ENCODE measurements at regions not wholly inside any gene's neighbourhood (a gene's known extent, or its start where the extent isn't known, plus 50 kb on each side); places are given as distances from the start of the nearest gene placed in this dataset.

DNA sequence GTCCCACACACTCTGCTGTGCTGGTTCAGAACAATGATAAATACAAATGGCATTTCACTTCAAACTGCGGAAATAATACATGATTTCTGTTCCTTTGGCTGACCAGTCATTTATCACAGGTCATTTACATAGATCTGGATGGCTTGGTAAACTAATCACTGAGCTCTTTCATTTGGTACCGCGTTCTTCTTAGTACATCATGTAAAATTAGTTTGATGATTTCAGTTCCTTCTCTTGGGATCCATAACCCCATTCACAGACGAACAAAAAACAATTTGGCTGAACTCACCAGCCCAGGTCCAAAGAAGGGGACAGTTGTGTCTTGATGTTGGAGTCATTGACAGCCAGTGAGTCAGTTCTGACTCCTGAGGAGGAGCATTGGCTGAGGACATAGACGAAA, 689.8 kb downstream of the INHBA start:
- Histone ChIP-seq H3K27ac (ENCODE audit: low read depth, low read length) (no peak overlapping the region), H3K27me3 (ENCODE audit: control insufficient read depth, insufficient read depth, low read length, poor library complexity, severe bottlenecking) (no peaks in the 10 kb centered on the region), H3K4me3 (ENCODE audit: low read length) (no peak overlapping the region), H3K9me3 (ENCODE audit: control insufficient read depth, low read length) (no peaks in the 10 kb centered on the region), H3K4me1 (ENCODE audit: control insufficient read depth, insufficient read depth, low read length) (no peaks in the 10 kb centered on the region), H3K9ac (ENCODE audit: extremely low read depth, low read length, poor library complexity, severe bottlenecking) (no peak overlapping the region), H3K36me3 (ENCODE audit: control insufficient read depth, insufficient read depth, low read length) (no peaks in the 10 kb centered on the region)
- TF ChIP-seq, protein P1, sequence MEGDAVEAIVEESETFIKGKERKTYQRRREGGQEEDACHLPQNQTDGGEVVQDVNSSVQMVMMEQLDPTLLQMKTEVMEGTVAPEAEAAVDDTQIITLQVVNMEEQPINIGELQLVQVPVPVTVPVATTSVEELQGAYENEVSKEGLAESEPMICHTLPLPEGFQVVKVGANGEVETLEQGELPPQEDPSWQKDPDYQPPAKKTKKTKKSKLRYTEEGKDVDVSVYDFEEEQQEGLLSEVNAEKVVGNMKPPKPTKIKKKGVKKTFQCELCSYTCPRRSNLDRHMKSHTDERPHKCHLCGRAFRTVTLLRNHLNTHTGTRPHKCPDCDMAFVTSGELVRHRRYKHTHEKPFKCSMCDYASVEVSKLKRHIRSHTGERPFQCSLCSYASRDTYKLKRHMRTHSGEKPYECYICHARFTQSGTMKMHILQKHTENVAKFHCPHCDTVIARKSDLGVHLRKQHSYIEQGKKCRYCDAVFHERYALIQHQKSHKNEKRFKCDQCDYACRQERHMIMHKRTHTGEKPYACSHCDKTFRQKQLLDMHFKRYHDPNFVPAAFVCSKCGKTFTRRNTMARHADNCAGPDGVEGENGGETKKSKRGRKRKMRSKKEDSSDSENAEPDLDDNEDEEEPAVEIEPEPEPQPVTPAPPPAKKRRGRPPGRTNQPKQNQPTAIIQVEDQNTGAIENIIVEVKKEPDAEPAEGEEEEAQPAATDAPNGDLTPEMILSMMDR (conservative IDR thresholded peaks at IDR 0.05): no peak
- 95 to 100% methylated on average over 1 to 5 of the region's 5 CpGs for WGBS, 2 experiments (ENCODE audit: insufficient coverage in 1 of 2, insufficient read length in 1 of 2)
- H3K27ac Mint-ChIP-seq: no peak overlapping the region
- no peaks in the 10 kb centered on the region for H3K36me3 Mint-ChIP-seq (ENCODE audit: low read depth)
- H3K27me3 Mint-ChIP-seq (ENCODE audit: insufficient read depth): no peaks in the 10 kb centered on the region
- DNase-seq: no peak
- no peaks in the 10 kb centered on the region for H3K4me1 Mint-ChIP-seq
- no peaks in the 10 kb centered on the region for H3K9me3 Mint-ChIP-seq
- H3K4me3 Mint-ChIP-seq: no peak overlapping the region

DNA sequence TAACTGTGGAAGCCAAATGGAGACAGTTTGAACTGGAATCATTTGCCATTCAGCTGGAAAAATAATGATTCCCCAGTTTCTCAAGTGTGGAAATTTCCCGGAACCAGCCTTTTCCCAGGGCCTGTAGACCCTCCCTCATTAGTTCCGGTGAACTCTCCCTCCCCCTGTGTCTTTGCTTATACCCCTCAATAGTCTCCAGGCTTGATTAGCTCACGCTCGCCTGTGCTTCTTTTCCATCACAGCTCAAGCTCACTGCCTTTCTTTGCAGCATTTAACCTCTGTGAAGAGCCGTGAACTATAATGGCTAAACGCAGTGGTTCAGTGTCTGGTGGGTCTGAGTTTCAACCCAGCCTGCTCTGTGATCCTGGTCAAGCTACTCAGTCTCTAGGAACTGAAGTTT, 690.8 kb downstream of the INHBA start:
- TF ChIP-seq, protein P1 (conservative IDR thresholded peaks at IDR 0.05): no peak
- H3K9me3 ChIP-seq (ENCODE audit: control insufficient read depth, low read length): no peaks in the 10 kb centered on the region
- DNase-seq: no peak
- 76 to 88% methylated on average over 6 of the region's 6 CpGs for WGBS, 2 experiments (ENCODE audit: insufficient coverage in 1 of 2, insufficient read length in 1 of 2)
- no peak overlapping the region for H3K4me3 ChIP-seq (ENCODE audit: low read length)
- no peak overlapping the region for H3K9ac ChIP-seq (ENCODE audit: extremely low read depth, low read length, poor library complexity, severe bottlenecking)
- H3K27ac Mint-ChIP-seq: no peak overlapping the region
- no peaks in the 10 kb centered on the region for H3K9me3 Mint-ChIP-seq
- no peaks in the 10 kb centered on the region for H3K36me3 ChIP-seq (ENCODE audit: control insufficient read depth, insufficient read depth, low read length)
- no peaks in the 10 kb centered on the region for H3K27me3 ChIP-seq (ENCODE audit: control insufficient read depth, insufficient read depth, low read length, poor library complexity, severe bottlenecking)
- H3K27me3 Mint-ChIP-seq (ENCODE audit: insufficient read depth): no peaks in the 10 kb centered on the region
- peak overlapping the region; percentile 21 for H3K27ac ChIP-seq (ENCODE audit: low read depth, low read length)
- H3K36me3 Mint-ChIP-seq (ENCODE audit: low read depth): no peaks in the 10 kb centered on the region
- H3K4me1 ChIP-seq (ENCODE audit: control insufficient read depth, insufficient read depth, low read length): no peaks in the 10 kb centered on the region
- H3K4me3 Mint-ChIP-seq: no peak overlapping the region
- H3K4me1 Mint-ChIP-seq: no peaks in the 10 kb centered on the region

DNA sequence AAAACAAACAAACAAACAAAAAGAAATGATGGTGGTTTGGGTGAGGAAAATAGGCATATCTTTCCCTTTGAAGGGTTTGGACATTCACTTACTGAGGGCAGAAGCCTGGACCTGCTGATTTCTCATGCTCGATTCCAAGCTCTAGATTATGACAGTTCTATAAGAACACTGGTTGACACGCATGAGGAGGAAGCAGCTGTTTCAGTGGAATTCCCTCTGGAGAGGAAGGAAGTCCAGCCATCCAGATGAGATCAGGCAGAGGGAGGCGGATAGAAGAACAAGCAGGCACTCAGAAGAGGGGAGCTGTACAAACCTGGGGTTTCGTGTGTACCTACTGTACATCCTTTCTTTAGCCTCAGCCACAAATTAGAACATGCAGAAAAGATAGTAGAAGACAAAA, 691.9 kb downstream of the INHBA start:
- H3K27ac Mint-ChIP-seq: no peak overlapping the region
- no peaks in the 10 kb centered on the region for H3K9me3 ChIP-seq (ENCODE audit: control insufficient read depth, low read length)
- no peaks in the 10 kb centered on the region for H3K27me3 Mint-ChIP-seq (ENCODE audit: insufficient read depth)
- no peaks in the 10 kb centered on the region for H3K36me3 Mint-ChIP-seq (ENCODE audit: low read depth)
- H3K4me1 Mint-ChIP-seq: no peaks in the 10 kb centered on the region
- 91 to 92% methylated on average over 3 to 4 of the region's 4 CpGs for WGBS, 2 experiments (ENCODE audit: insufficient coverage in 1 of 2, insufficient read length in 1 of 2)
- no peak overlapping the region for H3K4me3 Mint-ChIP-seq
- H3K4me3 ChIP-seq (ENCODE audit: low read length): no peak overlapping the region
- no peaks in the 10 kb centered on the region for H3K4me1 ChIP-seq (ENCODE audit: control insufficient read depth, insufficient read depth, low read length)
- H3K27me3 ChIP-seq (ENCODE audit: control insufficient read depth, insufficient read depth, low read length, poor library complexity, severe bottlenecking): no peaks in the 10 kb centered on the region
- H3K9ac ChIP-seq (ENCODE audit: extremely low read depth, low read length, poor library complexity, severe bottlenecking): no peak overlapping the region
- H3K9me3 Mint-ChIP-seq: no peaks in the 10 kb centered on the region
- TF ChIP-seq, protein P1 (conservative IDR thresholded peaks at IDR 0.05): no peak
- DNase-seq: no peak
- no peak overlapping the region for H3K27ac ChIP-seq (ENCODE audit: low read depth, low read length)
- H3K36me3 ChIP-seq (ENCODE audit: control insufficient read depth, insufficient read depth, low read length): no peaks in the 10 kb centered on the region
